ENCODE measurements at regions not wholly inside any gene's neighbourhood (a gene's known extent, or its start where the extent isn't known, plus 50 kb on each side); places are given as distances from the start of the nearest gene placed in this dataset.
"Not testable (repeated sequence)": the region's sequence is repeated elsewhere in the genome, so short reads cannot be mapped to it uniquely, and the experiment has no call there.

DNA sequence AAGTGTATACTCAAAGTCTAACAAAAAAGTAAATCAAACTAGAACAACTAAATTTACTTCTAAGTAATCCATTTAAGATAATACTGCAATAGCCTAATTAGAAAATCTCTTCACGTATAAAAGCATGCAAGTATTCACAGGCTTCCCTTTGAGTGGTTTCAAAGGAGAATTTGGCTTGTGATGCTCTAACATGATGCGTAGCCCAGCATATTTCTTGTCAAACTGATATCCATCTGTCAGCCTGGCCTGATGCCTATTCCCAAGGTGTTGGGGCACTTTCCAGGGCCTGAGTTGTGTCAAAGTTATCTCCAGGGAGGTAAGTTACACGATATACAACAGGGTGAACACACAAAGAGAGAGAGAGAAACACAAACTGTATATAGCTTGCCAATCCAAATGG is 287.0 kb upstream of the MAGEB18 start:
- no peak for DNase-seq (ENCODE audit: low read depth)

- DNase-seq (ENCODE audit: low read depth): no peak
Measured at GRCh38 chrX:25853002-25853479, 285.1 kb upstream of the MAGEB18 start.

GRCh38 chrX:25858273-25858880 is 279.8 kb upstream of the MAGEB18 start:
- DNase-seq (ENCODE audit: low read depth): no peak

DNA sequence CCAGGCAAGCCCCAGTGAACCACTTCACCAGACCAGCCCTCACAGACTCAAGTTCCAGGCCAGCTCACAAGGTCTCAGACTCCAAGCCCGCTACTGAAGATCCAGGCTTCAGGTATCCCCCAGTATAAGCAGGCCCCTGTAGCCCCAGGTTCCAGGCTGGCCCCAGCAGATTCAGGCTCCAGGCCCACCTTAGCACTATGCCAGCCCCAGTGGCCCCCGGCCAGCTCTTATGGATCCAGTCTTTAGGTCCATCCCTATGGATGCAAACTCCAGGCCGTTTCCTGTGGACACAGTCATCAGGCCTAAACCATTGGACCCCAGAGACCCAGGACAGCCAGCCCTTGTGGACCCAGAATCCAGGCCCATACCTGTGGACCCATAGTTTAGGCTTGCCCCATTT is 277.8 kb upstream of the MAGEB18 start:
- no peak for DNase-seq (ENCODE audit: low read depth)

GRCh38 chrX:25869761-25870160 is 268.4 kb upstream of the MAGEB18 start:
- DNase-seq (ENCODE audit: low read depth): no peak

GRCh38 chrX:25872786-25873185 is 265.4 kb upstream of the MAGEB18 start:
- DNase-seq (ENCODE audit: low read depth): no peak

DNA sequence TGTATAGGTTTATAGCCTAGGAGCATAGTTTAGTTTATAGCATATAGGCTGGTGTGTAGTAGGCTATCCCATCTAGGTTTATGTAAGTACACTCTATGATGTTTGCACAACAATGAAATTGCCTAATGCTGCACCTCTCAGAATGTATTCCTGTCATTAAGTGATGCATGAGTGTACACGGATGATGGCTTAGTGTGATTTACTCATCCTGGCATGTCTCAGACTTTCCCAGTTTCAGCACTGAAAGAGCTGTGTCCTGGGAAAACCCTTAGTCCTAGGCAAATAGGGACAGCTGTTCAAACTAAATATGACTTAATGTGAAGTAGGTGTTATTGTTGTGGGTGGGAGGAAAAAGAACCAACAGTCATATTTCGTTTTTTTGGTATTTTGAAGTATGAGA is 264.9 kb upstream of the MAGEB18 start:
- no peak for DNase-seq (ENCODE audit: low read depth)

- DNase-seq (ENCODE audit: low read depth): no peak
Measured at GRCh38 chrX:25878806-25879205, 259.3 kb upstream of the MAGEB18 start.

GRCh38 chrX:25882503-25882902 is 255.6 kb upstream of the MAGEB18 start:
- DNase-seq (ENCODE audit: low read depth): not testable (repeated sequence)

- DNase-seq (ENCODE audit: low read depth): no peak
Measured at GRCh38 chrX:25897758-25898157, 240.4 kb upstream of the MAGEB18 start.

- DNase-seq (ENCODE audit: low read depth): not testable (repeated sequence)
Measured at GRCh38 chrX:25905728-25906127, 232.4 kb upstream of the MAGEB18 start.

DNA sequence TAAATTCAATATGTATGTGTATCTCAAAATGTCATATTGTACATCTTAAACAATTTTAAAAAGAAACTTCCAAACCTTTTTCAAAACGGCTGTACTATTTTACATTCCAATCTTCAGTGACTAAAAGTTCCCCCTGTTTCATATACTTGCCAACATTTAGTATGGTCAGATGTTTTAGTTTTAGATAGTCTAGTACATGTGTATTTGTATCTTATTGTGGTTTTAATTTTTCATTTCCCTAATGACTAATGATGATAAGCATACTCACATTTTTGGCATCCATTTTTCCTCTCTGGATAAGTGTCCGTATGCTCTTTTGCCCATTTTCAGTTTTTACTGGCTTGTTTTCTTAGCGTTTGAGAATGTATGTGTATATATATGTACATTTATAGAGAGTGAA is 212.2 kb upstream of the MAGEB18 start:
- no peak for DNase-seq (ENCODE audit: low read depth)

DNA sequence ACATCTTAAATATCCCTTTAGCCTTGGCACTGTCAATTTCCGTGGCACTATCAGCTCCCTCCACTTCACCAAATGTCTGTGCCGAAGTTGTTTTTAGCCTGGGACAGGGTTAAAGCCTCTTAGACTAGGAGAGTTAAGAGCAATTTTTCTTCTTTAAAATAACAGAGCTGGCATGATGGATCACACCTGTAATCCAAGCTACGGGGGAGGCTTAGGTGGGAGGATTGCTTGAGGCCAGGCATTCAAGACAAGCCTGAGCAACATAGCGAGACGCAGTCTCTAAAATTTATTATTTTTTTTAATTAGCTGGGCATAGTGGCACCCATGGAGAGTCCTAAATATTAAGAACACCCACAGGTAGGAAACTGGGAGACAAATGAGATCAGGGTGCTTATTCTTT is 209.8 kb upstream of the MAGEB18 start:
- no peak for DNase-seq (ENCODE audit: low read depth)

DNA sequence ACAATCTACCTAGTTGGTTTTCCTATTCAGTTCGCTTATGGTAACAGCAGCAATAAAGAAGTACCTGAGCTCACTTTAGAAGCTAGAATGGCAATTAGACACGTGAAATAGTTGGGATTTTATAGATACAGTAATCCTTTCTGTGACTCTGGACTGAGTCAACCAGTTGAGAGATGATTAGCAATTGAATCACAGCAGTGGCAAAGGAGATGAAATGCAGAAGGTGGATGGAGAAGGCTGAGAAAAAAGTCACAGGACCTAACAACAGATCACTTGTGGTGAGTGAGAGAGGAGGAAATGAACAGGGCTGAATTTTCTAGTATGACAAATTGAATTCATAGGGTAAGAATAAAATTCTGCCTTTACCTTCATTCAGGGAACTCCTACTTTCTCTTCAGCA is 197.1 kb upstream of the MAGEB18 start:
- no peak for DNase-seq (ENCODE audit: low read depth)

DNA sequence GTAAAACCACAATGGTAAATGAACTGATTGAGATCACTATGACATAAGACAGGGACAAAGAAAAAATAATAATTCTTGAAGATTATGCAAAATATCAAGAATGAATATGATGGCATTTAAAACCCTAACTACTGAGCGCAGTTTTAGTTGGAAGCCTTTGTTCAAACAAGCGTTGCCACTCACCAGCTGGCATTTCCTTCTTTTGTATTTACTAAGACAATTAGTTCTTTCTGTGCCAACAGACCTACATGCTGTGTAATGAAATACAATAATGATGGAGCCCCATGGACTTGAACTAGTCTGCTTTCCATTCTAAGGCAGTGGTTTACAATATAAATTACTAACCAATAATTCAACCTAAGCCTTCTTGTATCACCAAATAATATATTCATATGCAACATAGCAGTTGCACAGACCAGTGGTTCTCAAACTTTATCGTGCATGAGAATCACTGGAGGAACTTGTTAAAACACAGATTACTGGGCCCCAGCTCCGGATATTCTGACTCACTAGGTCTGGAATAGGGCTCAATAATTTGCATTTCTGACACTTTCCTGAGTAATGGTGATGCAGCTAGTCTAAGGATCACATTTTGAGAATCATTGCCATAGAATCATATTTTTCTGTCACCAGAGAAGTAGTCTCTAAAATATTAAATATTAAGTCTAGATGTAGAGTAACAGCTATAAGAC is 196.4 kb upstream of the MAGEB18 start:
- no peak for DNase-seq (ENCODE audit: low read depth)

DNA sequence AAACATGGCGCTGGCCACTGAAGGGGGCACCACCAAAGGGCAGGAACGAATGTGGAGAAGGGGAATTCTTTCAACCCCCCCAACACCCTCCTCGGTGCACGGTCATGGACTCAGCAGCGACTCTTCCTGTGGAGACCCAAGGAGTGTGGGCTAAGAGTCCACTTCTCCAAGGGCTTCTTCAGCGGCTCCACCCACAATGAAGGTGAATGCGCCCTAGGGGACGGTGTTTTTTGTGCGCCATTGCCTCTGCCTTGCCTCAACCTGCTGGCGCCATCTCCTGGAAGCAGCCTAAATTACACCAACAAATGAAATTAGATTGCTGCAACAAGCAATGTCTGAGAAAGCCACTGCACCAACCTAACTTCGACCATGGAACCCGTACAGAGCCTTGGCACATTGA is 169.2 kb upstream of the MAGEB18 start:
- DNase-seq (ENCODE audit: low read depth): no peak

GRCh38 chrX:25976683-25977310 is 161.3 kb upstream of the MAGEB18 start:
- DNase-seq (ENCODE audit: low read depth): no peak

DNA sequence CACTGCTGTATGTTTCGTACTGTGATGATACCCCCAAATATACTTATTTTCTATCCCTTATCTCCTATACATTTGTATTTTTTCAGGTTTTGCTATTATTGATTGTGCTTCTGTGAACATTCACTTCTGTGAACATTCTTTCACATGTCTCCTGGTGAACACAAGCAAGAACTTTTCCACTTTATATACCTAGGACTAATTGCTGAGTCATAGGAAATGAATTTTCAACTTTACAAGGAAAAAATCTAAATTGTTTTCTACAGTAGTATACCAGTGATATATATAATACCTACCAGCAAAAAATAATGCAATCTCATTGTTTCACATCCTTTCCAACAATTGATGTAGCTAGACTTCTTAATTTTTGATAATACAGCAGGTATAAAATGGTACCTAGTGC is 139.5 kb upstream of the MAGEB18 start:
- no peak for DNase-seq (ENCODE audit: low read depth)

- no peak for DNase-seq (ENCODE audit: low read depth)
Measured at GRCh38 chrX:26007462-26007861, 130.7 kb upstream of the MAGEB18 start.

DNA sequence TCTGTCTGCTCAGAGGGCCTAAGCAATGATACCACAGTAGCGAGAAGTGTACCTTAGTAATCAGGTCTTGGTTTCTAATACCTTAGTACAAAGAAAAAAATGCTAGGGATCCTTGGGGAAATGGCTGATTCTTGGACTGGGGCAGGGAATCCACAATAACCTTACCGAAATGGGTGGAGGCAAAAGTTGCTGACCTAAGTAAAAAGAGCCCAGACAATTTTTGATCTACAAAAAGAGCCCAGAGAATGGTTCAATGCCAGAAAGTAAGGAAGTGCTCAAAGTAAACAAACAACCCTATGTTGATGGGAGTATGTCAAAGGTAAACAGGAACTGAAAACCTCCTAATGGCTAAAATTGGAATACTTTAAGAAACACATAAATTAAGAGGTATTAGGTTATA is 130.1 kb upstream of the MAGEB18 start:
- no peak for DNase-seq (ENCODE audit: low read depth)

DNA sequence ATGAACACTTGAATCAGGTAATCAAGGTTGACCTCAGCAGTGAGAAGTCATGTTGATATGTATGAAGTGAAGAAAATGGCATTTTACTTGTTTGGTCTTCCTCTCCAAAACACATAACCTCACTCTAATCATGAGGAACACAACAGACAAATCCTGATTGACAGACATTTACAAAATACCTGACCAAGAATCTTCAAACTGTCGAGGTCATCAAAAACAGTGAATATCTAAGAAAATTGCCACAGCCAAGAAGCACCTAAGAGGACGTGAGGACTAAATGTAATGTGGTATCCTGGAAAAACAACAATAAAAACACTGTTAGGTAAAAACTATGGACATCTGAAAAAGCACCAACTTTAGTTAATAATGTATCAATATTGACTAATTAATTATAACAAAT is 129.5 kb upstream of the MAGEB18 start:
- DNase-seq (ENCODE audit: low read depth): no peak

GRCh38 chrX:26019386-26019785 is 118.8 kb upstream of the MAGEB18 start:
- no peak for DNase-seq (ENCODE audit: low read depth)

- no peak for DNase-seq (ENCODE audit: low read depth)
Measured at GRCh38 chrX:26026179-26026578, 112.0 kb upstream of the MAGEB18 start.
